ENCODE measurements at regions not wholly inside any gene's neighbourhood (a gene's known extent, or its start where the extent isn't known, plus 50 kb on each side); places are given as distances from the start of the nearest gene placed in this dataset.

DNA sequence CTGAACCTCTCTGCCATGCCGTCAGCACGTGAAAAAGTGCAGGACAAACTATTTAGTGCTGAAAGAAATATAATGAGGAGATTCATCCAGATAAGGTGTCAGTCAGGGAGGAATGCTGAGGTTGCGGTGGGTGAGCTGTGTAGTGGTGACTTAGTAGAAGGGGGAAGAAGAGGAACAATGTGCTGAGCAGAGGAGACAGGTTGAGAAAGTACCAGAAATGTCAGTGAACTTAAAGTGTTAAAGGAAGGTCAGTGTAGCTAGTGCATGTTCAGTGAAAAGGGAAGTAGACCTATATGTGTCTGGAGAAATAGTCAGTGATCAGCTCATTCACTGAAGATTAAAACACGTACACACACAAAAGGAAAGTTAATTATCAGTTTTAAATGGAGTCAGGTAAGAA lies 237.6 kb upstream of the CCDC179 start:
- TF ChIP-seq EZH2 (IDR thresholded peaks at IDR 0.05; ENCODE audit: borderline replicate concordance, low read depth, low read length, poor library complexity, severe bottlenecking): no peak
- TF ChIP-seq, protein P1, sequence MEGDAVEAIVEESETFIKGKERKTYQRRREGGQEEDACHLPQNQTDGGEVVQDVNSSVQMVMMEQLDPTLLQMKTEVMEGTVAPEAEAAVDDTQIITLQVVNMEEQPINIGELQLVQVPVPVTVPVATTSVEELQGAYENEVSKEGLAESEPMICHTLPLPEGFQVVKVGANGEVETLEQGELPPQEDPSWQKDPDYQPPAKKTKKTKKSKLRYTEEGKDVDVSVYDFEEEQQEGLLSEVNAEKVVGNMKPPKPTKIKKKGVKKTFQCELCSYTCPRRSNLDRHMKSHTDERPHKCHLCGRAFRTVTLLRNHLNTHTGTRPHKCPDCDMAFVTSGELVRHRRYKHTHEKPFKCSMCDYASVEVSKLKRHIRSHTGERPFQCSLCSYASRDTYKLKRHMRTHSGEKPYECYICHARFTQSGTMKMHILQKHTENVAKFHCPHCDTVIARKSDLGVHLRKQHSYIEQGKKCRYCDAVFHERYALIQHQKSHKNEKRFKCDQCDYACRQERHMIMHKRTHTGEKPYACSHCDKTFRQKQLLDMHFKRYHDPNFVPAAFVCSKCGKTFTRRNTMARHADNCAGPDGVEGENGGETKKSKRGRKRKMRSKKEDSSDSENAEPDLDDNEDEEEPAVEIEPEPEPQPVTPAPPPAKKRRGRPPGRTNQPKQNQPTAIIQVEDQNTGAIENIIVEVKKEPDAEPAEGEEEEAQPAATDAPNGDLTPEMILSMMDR (conservative IDR thresholded peaks at IDR 0.05; ENCODE audit: low read depth, low read length): no peak
